Right lobe of liver (tissue), 6 donors: ENCODE measurements at regions not wholly inside any gene's neighbourhood (a gene's known extent, or its start where the extent isn't known, plus 50 kb on each side); places are given as distances from the start of the nearest gene placed in this dataset.

ENCODE experiments used
- ATAC-seq, 4 donors: fragments of 200-7000 bp; cut with Tn5 transposase; one replicate each; pipeline ENCODE4 v1.9.1; 2020; ENCODE audit warnings: mild to moderate bottlenecking in 4 of 4, moderate library complexity in 4 of 4
- DNase-seq, 3 donors: peaks; one replicate each; pipeline ENCODE4 v3.0.0-alpha.2; 2020
- H3K27ac ChIP-seq, 3 donors: fragments of 200-600 bp; one replicate each; pipeline ENCODE4 v1.8.0; 2022
- H3K27me3 ChIP-seq, 2 donors: fragments of 200-600 bp; one replicate each; pipeline ENCODE4 v1.8.0; 2022
- H3K36me3 ChIP-seq, 4 donors: fragments of 200-600 bp; sonication (generic) in 1 of 4; one replicate each; pipeline versions ENCODE4 v1.5.1 to v1.8.0; 2017 to 2022; ENCODE audit warnings: control low read depth in 1 of 4
- H3K4me1 ChIP-seq, 4 donors: fragments of 200-600 bp; sonication (generic) in 1 of 4; one replicate each; pipeline versions ENCODE4 v1.5.1 to v1.8.0; 2017 to 2022; ENCODE audit warnings: control low read depth in 1 of 4
- H3K4me3 ChIP-seq, 3 donors: fragments of 200-600 bp; one replicate each; pipeline ENCODE4 v1.8.0; 2022
- H3K9me3 ChIP-seq, 4 donors: fragments of 200-600 bp; sonication (generic) in 1 of 4; one replicate each; pipeline versions ENCODE4 v1.5.1 to v1.8.0; 2017 to 2022; ENCODE audit warnings: control low read depth in 1 of 4
- CTCF ChIP-seq, 4 donors: fragments of 200-600 bp in 3 of 4; fragments of 450-650 bp in 1 of 4; IDR thresholded peaks; one replicate each; pipeline versions ENCODE4 v1.5.1 to v1.8.0; 2016 to 2022; ENCODE audit warnings: antibody characterized with exemption in 4 of 4, mild to moderate bottlenecking in 2 of 4
- POLR2A ChIP-seq: fragments of 450-650 bp; IDR thresholded peaks from one replicate; pipeline ENCODE4 v1.6.1; 2017; ENCODE audit warnings: antibody characterized with exemption, mild to moderate bottlenecking
- WGBS: methylation state at CpG from one replicate; pipeline ENCODE4 v1.1.6; 2018; ENCODE audit warnings: low coverage, low lambda C conversion rate; ENCODE audit not compliant: insufficient coverage; ENCODE audit errors: missing lambda C conversion rate; 5-methylcytosine and 5-hydroxymethylcytosine counted together
- intact Hi-C, 2 donors: fragments of 100-400 bp; cut with DNase I; formaldehyde crosslinking; loops; one replicate each; pipeline versions ENCODE4 v1.11.2 to v1.14.1; 2022
- donor health status: DM: no; HTN: yes; CAD: no.
- donor health status: DM: no; HTN: no; CAD: no.
- donor health status: DM: no; HTN: no; CAD: no.
- donor health status: DM: no; HTN: yes; CAD: no.
- donor health status: DM: no; HTN: yes; CAD: no.

GRCh38 chr2:5039241-5039975 lies 652.8 kb upstream of the SOX11 start:
- no peak for DNase-seq
- no peak for TF ChIP-seq CTCF (IDR thresholded peaks at IDR 0.05)
- no peak for TF ChIP-seq POLR2A
- no peaks in the 10 kb centered on the region for H3K9me3 ChIP-seq
- 44% methylated on average over 6 of the region's 6 CpGs for WGBS
- no peaks in the 10 kb centered on the region for H3K4me1 ChIP-seq
- H3K27me3 ChIP-seq, result no peaks in the 10 kb centered on the region
- no peaks in the 10 kb centered on the region for H3K36me3 ChIP-seq
- intact Hi-C loops, result no loop called here
- ATAC-seq, result no peak
- H3K27ac ChIP-seq, result no peak overlapping the region
- no peak overlapping the region for H3K4me3 ChIP-seq

GRCh38 chr2:5040571-5040970 lies 651.6 kb upstream of the SOX11 start:
- Histone ChIP-seq H3K4me1 (no peaks in the 10 kb centered on the region), H3K27ac (no peak overlapping the region), H3K4me3 (no peak overlapping the region), H3K9me3 (no peaks in the 10 kb centered on the region), H3K36me3 (no peaks in the 10 kb centered on the region), H3K27me3 (no peaks in the 10 kb centered on the region)
- DNase-seq (no peak), ATAC-seq (no peak)
- 26% methylated on average over 3 of the region's 3 CpGs for WGBS
- TF ChIP-seq POLR2A (no peak), CTCF (IDR thresholded peaks at IDR 0.05) (no peak)
- intact Hi-C loops, result no loop called here

GRCh38 chr2:5041501-5041900 lies 650.7 kb upstream of the SOX11 start:
- H3K36me3 ChIP-seq, result no peaks in the 10 kb centered on the region
- no peaks in the 10 kb centered on the region for H3K9me3 ChIP-seq
- DNase-seq (no peak), ATAC-seq (no peak)
- H3K27ac ChIP-seq, result no peak overlapping the region
- TF ChIP-seq CTCF (IDR thresholded peaks at IDR 0.05), result no peak
- intact Hi-C loops, result no loop called here
- H3K4me3 ChIP-seq, result no peak overlapping the region
- H3K27me3 ChIP-seq, result no peaks in the 10 kb centered on the region
- H3K4me1 ChIP-seq, result no peaks in the 10 kb centered on the region
- WGBS, result 30% methylated on average over 2 of the region's 2 CpGs

GRCh38 chr2:5042666-5043440 lies 649.3 kb upstream of the SOX11 start:
- Histone ChIP-seq H3K36me3 (no peaks in the 10 kb centered on the region), H3K9me3 (no peaks in the 10 kb centered on the region), H3K4me1 (no peaks in the 10 kb centered on the region), H3K27ac (no peak overlapping the region), H3K27me3 (no peaks in the 10 kb centered on the region), H3K4me3 (no peak overlapping the region)
- intact Hi-C loops, result no loop called here
- 50% methylated on average over 4 of the region's 4 CpGs for WGBS
- TF ChIP-seq POLR2A (no peak), CTCF (IDR thresholded peaks at IDR 0.05) (no peak)
- DNase-seq (no peak), ATAC-seq (no peak)
